Activated CD4-positive, alpha-beta T cell treated with anti-CD3 and anti-CD28 coated beads, Interleukin-10, Interleukin-2, amounts not matched to agents 100 ng/mL and 50 ng/mL, durations not matched to agents 16 hours and 8 hours (primary cell): ENCODE measurements at regions not wholly inside any gene's neighbourhood (a gene's known extent, or its start where the extent isn't known, plus 50 kb on each side); places are given as distances from the start of the nearest gene placed in this dataset.

Source experiments
- DNase-seq: peaks from one replicate; pipeline ENCODE4 v3.0.0-alpha.2; 2020

GRCh38 chr10:3537518-3537917 lies 247.5 kb downstream of the KLF6 start:
- DNase-seq, result no peak

DNA sequence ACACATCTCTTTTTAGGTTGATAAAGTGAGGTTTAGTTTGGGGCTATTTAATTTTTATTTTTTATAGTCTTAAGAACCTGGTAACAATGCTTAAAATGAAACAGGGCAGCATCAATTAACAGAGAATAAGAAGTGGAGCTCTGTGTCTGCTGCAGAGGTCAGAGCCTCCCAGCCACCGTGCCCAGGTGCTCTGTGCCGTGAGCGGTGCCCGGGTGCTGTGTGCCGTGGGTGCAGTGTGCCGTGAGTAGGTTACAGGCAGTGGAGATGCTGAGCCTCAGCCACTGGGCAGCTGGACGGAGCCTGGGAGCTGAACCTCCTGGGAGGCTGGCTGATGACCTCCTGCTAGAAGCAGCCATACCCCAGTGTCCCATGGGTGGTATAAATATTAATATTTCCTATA lies 250.0 kb downstream of the KLF6 start:
- no peak for DNase-seq

DNA sequence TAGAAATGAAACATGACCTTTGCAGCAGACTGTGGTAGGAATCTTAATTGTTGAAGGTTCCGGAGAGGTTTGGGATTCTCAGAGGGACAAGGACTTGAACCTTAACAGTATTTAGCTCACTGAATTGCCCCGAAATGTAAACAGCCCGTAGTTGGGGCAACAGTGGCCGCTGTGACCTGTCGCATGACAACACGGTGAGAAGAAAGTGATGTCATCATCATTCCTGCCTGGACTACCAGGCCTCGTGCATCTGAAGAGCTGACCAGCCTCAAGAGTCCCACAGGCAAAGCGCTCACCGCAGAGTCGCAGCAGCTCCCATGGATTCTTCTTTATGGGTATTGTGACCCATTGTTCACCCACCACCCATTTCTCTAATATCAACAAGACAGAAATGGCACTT lies 250.6 kb downstream of the KLF6 start:
- no peak for DNase-seq

GRCh38 chr10:3533296-3533695 lies 251.7 kb downstream of the KLF6 start:
- no peak for DNase-seq

- no peak for DNase-seq
Measured at GRCh38 chr10:3532644-3533043, 252.4 kb downstream of the KLF6 start.

DNA sequence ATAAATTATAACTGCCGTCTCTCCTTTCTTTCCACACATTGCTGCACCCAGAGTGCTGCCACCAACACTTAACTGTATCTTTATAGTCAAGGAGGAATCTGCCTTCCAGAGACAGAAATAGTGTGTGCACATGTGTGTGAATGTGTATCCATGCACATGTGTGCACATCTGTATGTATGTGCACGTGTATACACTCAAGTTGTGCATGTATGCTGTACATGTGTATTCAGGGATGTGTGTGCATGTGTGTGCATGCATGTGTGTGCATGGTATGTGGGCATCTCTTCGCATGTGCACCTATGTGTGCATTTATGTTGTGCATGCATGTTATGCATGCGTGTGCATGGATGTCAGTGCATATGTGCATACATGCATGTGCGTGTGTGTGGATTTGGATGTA lies 253.3 kb downstream of the KLF6 start:
- no peak for DNase-seq

- no peak for DNase-seq
Measured at GRCh38 chr10:3530783-3531645, 254.0 kb downstream of the KLF6 start.

DNA sequence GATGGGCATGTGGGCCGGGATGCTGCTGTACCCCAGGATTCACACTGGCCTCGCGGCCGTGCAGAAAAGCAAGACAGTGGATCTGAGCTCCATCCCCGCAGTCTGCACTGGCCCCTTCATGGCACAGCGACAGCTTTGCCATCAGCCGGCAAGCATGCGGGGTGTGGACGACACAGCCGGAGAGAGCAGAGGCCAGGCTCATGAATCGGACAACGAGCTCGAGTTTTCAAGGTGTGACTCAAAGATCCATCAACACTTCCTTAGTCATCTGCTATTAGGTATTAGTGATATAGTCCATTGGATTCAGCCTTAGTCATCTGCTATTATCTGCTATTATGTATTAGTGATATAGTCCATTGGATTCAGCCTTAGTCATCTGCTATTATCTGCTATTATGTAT lies 254.7 kb downstream of the KLF6 start:
- DNase-seq, result no peak

GRCh38 chr10:3529691-3530090 lies 255.3 kb downstream of the KLF6 start:
- no peak for DNase-seq

DNA sequence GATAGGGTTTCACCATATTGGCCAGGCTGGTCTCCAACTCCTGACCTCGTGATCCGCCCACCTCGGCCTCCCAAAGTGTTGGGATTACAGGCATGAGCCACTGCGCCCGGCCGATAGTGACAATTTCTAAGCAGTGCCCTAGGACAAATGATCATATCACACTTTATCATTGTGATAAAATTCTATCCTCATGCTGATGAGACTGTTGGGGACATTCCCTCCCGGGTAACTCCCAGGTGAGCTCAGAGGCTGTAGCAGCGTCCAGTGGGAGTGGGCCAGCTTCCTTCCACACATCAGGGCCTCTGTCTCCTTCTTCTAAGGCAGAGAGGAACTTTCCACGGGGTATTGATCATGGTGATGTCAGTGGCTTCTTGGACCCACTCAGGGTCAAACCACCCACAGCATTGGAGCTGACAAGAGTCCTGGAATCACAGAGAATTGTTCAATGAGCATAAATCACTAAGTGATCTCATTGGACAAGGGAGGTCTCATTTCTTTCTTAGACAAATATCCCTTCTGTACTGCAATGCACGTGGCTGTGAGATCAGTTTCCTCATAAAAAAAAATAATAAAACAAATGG lies 256.1 kb downstream of the KLF6 start:
- no peak for DNase-seq

- DNase-seq, result no peak
Measured at GRCh38 chr10:3528271-3528670, 256.7 kb downstream of the KLF6 start.

DNA sequence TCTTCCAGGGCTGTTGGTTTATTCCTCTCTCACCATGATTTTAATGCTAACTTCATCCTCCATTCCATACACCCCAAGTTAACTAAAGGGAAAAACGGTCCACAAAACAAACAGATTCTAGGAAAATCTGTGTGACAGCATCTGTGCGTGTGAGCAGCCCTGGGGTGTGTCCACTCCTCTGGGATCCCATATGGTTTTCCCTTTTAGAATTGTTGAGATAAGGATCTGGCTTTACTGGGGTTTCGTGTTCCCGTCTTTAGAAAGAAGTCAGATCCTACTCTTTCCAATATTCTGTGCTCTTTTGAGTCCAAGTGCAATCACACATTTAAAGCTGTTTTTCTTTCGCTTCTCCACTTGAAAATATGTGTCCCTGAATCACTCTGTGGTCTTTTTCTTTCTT lies 257.1 kb downstream of the KLF6 start:
- no peak for DNase-seq

- no peak for DNase-seq
Measured at GRCh38 chr10:3526727-3527501, 258.1 kb downstream of the KLF6 start.

DNA sequence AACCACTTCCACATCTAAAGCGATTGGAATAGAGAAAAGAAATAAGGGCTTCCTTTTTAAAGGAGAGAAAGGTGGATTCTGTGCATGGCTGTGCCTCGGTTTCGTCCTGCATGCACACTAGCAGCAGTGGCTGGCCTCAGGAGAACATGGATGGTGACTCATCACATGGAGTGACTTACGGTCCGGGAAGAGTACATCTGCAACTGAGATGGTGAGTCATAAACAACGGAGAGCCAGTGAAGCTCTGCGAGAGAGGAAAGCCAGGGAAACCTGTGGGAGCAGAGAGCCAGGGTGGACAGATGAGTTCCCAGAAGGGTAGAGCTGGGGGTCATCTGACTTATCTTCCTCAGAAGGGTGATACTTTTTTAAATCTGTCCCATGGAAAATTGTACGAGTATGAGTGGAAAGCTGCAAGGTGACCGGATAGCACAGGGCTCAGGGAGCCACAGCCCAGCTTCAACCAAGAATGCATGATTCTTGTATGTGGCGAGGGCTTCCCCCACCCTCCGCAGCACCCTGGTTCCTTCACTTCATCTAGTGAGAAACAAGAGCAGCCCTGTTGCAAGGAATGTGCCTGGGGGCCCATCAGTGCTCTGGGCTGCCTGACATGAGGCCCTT lies 259.1 kb downstream of the KLF6 start:
- DNase-seq, result no peak

DNA sequence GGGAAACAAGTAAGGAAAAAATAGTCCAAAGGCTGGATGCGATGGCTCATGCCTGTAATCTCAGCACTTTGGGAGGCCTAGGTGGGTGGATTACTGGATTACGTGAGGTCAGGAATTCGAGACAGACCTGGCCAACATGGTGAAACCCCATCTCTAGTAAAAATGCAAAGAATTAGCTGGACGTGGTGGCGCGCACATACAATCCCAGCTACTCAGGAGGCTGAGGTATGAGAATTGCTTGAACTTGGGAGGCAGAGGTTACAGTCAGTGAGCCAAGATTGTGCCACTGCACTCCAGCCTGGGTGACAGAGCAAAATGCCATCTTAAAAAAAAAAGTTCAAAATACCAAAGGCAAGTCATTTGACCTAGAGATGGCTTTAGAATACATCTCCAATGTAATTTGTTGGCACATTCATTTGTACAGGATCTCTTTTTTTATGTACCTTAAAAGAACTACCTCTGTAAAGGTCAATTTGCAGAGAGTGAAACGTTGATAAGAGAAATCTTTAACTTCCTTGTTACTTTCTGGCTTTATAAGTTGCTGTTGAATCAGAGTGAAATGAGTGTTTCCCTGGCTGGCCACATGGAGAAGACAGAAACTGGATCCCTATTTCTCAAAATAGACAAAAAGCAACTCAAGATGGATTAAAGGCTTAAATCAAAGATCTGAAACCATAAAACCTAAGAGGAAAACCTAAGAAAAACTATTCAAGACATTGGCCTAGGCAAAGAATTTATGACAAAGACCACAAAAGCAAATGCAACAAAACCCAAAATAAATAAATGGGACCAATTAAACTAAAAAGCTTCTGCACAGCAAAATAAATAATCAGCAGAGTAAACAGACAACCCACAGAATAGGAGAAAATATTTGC lies 260.7 kb downstream of the KLF6 start:
- no peak for DNase-seq

DNA sequence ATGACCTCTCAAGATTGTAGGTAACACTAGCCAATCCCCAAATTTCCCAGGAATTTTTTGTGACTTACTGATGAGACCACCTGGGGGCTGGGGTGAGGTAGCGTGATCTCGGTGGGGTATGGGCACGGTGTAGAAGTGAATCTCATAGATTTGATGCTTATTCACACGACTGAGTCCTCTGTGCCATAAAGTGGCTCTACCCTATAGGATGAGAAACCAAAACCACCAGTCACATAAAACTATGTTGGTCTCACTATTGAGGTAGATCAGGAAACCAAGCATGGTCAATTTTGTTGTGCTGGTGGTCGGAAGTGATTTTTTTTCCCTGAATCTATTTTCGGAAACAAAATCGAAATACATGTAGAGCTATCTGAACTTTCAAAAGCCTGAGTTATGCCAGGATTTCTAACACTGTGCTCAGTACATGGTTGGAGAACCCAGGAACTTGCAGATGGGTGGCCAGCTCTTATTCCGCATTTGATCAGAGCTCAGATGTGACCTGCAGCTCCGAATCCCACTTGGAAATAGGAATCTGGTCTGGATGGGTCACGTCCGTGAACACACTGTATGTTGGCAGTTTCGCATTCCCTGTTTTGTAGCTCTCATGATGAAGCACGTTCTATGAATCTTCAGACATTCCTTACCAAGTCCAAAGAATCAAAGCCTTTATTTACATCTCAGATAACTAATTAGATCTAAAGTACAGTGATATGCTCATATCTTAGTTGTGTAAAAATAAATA lies 261.5 kb downstream of the KLF6 start:
- DNase-seq, result no peak

DNA sequence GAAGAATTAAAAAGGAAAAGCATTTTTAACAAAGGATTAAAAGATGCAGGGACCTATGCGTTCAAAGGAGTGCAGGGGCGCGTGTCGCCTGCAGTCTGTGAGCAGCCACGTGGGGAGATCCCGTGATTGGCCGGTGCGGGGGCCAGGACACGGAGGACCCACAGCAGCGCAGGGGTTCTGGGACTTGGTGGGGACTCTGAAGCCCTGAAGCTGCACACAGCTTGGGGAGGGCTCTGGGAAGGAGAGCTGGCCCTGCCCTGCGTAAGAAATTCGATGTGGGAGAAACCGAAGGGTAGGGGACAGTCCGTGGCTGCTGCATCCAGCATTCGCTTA lies 268.1 kb downstream of the KLF6 start:
- DNase-seq, result no peak

DNA sequence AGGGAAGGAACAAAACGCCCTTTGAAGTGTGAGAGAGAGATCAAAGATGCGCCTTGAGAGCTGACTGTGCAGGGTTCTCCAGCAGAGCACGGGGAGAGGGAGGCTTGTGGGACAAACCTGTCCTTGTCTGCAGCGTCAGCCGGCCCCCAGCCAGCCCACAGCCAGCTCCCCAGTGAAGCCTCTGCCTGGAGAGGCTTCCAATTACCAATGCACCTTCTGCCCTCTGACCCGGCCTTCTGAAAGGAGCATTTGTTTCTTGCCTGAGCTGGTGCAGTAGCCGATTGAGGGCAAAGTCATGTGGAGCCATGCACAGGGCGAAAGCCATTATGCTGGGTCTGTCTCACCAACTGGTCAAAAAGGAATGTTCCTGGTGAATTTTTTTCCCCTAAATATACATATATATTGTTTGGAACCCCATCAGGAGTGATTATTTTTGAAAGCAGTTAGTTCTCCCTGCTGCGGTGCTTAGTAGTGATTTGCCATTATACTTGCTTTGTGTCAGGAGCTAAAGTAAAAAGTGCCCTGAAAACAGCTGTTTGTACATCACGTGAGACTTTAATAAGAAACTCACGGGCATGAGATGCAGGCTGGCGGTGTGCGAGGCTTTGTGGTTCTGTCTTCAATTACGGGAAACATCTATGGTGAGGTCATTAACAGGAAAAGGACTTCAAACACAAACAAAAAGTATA lies 268.6 kb downstream of the KLF6 start:
- peak; percentile 35 for DNase-seq

GRCh38 chr10:3514691-3515090 lies 270.3 kb downstream of the KLF6 start:
- no peak for DNase-seq

DNA sequence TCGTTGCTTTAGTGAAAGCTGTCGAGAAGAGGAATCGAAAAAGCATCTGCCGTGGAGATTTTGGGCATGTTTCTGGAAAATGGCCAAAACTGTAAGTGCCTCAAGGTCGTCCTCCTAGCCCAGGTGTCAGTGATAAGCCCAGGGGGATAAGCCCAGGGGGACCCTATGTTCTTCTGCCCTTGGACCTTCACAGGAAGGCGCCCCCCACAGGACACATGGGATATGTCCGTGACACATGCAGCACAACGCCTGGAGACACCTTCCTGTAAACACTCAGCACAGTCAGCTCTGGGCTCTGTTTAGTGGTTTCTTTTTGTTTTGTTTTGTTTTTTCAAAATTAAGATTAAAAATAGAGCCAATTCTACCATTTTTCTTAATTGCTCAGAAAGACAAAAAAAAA lies 272.7 kb downstream of the KLF6 start:
- no peak for DNase-seq

DNA sequence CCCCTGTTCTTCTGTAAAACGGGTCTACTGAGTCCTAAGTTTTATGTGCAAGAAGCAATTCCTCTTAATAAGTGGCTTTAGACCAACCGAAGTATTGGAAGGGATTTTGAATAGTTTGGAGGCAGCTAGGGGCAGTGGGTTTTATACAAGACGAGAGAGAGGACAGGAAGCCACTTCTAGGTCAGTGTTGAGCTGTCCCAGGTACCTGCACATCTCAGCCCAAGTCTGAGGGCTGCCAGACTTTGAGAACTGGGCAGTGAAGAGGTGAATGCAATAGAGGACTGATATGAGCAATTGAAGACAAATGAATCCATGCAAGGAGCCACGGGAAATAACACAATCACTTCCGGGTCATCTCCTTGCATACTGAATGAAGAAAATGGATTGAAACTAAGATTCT lies 273.5 kb downstream of the KLF6 start:
- DNase-seq, result no peak
